IPS-NIHi11 (cell line): ENCODE measurements at regions not wholly inside any gene's neighbourhood (a gene's known extent, or its start where the extent isn't known, plus 50 kb on each side); places are given as distances from the start of the nearest gene placed in this dataset.
"Not testable (repeated sequence)": the region's sequence is repeated elsewhere in the genome, so short reads cannot be mapped to it uniquely, and the experiment has no call there.

Experiments used
- DNase-seq: peaks from one replicate; pipeline ENCODE4 v3.0.0; 2012; ENCODE audit warnings: mixed read lengths, low spot score

DNA sequence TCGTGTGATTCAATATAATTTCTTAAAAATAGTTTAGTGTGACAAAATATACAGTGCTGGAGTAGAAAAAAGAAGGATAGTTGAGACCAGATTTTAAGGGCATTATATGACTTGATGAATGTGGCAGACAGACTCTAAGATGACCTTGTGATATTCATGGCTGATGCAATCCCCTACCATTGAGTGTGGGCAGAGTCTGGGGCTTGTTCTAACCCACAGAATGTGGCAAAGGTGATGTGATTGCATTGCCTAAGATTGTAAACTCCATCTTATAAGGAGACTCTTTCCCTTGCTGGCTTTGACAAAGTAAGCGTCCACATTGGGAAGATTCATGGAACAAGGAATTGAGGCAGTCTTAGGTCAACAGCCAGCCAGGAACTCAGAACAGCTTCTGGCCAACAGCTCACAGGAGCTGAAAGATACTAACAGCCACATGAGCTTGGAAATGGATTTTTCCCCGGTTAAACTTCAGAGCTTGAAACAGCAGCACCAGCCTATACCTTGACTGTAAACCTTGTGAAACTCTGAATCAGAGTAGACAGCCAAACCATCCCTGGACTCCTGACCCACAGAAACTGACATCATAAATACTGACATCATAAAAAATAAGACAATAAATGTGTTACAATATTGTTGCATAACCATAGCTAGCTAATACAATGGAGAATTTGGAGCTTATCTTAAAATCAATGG is 864.5 kb downstream of the TTLL7 start:
- not testable (repeated sequence) for DNase-seq

GRCh38 chr1:83131692-83131955 is 867.3 kb downstream of the TTLL7 start:
- no peak for DNase-seq

DNA sequence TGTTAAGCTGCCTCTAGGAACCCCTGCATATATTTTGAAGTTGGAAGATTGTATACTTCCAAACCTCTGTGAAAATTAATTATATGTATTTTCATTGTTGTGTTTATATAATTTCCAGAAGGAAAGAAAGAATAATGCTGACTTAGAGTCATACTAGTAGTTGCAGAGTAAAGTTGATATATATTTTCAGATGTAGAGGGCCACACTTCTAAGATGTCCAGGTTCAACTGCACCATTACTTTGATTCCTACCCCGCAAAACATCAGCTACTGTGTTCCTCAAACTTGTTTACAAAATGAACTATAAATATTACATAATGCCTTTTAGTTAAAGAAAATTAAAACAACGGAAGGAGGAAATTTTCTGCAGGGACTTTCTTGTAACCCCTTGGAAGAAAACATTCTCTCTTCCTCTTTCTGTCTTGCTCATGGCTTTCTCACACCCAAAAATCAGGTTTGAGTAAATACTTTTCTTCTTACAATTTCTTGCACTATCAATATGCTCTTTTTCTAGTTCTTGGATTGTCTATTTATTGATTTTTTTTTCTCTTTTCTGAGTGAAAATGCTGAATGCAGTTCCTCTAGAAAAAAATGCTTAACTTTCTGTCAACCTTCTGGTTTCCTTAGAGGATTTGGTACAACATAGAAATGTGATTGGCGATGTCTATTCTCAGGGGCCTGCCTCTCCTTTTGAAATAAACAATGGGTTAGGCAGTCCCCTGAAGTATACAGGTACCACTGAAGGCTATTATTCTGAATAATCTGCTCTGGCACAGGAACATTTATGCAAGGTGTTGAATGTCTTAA is 867.8 kb downstream of the TTLL7 start:
- DNase-seq = no peak

DNA sequence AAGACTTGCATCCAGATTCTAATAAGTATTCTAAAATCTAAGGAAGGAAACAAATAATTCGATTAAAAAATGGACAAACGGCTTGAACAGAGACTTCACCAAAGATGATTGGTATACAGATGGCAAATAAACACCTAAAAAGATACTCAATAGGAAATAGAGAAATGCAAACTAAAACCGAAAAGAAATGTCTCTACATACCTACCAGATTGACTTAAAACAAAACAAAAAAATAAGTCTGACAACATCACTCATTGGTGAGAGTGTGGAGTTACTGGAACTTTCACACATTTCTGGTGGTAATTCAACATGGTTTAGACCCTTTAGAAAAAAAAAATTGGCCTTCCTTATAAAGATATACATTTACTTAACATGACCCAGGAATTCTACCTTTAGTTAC is 869.8 kb downstream of the TTLL7 start:
- no peak for DNase-seq

DNA sequence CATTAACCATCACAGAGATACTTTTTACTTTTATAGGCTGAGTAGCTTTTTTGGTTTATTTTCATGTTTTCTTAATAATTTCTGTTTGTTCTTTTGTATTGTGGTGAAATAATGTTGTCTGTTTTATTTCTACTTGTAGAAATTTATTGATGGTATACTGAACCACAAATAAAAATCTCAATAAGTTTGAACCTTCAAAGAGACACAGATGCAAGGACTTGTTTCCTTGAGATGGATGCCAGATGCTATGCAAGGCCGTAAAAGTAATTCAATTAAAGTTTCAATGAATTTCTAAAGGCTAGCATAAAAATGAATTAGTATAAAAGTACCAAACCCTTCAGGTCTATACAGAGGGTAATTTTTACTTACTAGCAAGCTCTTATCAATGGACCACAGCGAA is 873.5 kb downstream of the TTLL7 start:
- no peak for DNase-seq

DNA sequence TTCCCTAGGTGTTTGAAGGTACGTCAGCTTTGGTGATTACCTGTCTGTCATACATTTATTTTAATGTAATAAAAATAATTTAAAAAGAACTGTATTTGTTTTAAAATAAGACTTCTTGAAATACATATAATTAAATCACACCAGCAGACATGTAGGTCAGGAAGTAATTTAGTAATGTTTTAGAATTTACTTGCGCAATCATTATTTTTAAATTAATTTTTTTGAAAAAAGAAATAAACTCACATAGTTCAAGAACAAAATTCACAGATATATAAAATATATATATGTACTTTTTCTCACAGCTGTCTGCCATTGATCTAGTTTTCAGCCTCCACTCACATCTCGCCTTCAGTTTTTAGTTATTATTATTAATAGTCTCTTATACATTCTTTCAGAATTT is 875.9 kb downstream of the TTLL7 start:
- no peak for DNase-seq

DNA sequence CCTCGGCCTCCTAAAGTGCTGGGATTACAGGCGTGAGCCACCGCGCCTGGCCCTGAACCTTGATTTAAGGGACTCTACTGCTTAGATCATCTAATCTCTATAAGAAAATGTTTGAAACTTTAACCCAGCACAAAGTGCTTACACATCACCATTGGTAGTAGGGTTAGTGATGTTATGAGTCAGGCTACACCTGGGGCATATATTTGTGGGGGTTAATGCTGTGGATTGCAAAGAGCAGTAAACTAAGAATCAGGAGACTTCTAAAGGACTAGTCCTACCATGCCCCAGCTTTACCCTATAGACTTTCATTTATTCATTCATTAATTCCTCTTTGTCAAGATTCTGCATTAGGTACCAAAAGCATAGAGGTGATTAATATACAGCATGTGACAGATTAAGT is 880.5 kb downstream of the TTLL7 start:
- no peak for DNase-seq

GRCh38 chr1:83117030-83117429 is 881.9 kb downstream of the TTLL7 start:
- not testable (repeated sequence) for DNase-seq

GRCh38 chr1:83115785-83116184 is 883.1 kb downstream of the TTLL7 start:
- no peak for DNase-seq

DNA sequence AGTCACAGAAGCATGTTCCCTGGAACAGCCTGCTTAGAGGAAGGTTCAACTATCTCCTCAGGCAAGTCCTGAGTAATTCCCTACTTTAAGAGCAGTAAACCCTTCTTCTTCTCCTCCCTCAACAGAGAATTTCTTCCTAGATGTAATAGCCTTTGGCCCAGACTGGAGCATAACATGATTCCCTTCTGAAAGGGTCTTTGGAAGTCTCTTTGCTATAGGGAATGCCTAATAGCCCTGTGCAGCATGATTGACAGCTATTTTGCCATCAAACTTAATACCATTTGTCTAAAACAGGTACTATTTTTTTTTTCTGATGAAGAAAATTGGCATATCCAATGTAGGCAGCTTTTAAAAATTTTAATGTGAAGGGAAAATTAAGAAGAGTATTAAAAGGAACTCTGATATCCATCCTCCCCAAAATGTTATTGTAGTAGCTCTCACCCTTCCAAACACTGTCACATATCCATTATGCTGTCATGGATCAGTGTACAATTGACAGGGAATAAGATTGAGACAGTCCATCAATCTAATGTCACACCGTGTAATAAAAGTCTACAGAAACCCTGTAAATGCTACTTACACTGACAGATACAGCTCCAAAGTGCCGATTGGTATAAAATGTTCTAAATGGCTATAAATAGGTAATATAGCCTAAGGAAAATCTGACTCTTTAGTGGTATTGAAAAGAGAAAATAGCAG is 884.6 kb downstream of the TTLL7 start:
- no peak for DNase-seq

DNA sequence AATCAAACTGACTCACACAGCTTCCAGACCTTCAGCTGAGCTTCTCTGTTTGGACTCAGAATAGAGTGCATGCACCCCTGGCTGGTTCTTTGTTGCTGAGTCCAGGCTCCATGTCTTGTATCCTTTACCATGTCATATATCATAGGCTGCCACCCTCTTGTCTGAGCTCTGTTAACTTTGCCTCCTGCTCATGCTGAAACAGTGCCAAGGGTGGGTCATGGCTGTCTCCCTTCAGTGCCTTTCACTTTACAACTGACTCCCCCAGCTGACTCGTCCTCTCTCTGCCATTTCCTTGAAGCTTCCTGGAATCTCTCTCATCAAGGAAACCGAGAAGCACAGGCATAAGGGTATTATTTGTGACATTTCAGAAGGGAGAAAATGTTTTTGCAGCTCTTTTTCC is 885.3 kb downstream of the TTLL7 start:
- no peak for DNase-seq

- no peak for DNase-seq
These were observed 886.6 kb downstream of the TTLL7 start for GRCh38 chr1:83112248-83112885.

DNA sequence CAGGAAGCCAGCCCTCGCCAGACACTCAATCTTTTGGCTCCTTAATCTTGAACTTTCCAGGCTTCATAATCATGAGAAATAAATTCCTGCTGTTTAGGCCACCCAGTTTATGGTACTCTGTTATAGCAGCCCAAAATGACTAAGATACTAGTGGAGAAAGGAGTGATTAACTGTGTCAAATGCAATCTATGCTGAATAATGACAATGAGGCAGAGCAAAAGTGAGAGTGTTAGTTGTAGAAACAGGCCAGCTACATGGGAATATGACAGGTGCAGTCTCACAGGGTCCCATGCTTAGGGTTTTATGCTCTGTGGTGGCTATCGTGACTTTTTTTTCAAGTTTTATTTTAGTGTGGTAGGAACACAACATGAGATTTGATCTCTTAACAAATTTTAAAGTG is 888.8 kb downstream of the TTLL7 start:
- no peak for DNase-seq

DNA sequence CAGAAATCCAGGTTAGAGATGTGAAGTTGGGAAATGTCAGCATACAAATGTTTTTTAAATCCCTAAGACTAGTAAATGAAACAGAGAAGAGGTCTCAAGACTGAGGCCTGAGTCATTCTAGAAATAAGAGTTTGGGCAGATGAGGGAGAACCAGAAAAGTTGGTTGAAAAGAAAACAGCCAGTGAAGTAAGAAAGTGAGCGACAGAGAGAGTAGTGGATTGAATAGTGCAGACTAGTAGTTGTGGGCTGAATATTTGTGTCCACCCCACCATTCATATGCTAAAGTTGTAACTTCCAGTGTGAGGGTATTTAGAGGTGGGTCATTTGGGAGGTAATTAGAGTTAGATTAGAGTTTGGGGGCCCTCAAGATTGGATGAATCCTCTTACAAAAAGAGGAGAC is 889.2 kb downstream of the TTLL7 start:
- no peak for DNase-seq

GRCh38 chr1:83104558-83104957 is 894.4 kb downstream of the TTLL7 start:
- DNase-seq = no peak

GRCh38 chr1:83103341-83103740 is 895.6 kb downstream of the TTLL7 start:
- no peak for DNase-seq

DNA sequence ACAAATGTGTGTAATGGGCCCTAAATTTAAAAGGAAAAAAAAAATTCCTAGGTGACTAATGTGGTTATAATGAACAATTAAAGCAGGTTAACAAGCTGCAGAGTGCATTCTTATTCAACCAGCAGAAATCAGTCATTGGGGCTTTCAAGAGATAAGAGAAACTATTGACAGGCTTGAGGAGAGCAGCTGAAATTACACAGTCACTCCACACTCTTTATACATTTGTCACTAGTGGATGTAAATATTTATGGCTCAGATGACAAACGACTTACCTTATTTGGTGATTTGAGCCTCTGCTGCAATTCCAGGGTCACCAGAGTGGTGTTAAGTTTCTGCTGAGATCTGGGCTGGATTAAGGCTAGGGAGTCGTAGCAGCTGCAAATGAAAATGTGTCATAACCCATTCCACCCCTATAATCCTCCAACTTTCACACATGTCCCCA is 896.3 kb downstream of the TTLL7 start:
- peak; percentile 35 for DNase-seq

DNA sequence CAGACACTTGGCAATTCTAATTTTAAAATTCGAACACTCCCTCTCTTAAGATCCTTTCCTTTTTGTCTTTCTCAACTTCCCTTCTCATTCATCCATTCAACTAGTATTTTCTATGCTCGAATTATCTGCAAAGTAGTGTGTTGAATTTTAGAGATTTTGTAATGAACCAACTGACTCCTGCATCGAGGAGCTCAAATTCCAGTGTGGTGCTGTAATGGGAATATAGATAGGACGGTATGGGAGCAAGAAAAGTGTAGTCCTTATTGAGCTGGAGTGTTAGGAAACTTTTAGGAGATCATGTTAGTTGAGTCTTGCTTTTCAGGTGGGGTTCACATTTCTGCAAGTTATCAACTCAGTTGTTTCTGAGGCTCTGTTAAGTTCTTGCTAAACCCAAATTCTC is 897.5 kb downstream of the TTLL7 start:
- no peak for DNase-seq

DNA sequence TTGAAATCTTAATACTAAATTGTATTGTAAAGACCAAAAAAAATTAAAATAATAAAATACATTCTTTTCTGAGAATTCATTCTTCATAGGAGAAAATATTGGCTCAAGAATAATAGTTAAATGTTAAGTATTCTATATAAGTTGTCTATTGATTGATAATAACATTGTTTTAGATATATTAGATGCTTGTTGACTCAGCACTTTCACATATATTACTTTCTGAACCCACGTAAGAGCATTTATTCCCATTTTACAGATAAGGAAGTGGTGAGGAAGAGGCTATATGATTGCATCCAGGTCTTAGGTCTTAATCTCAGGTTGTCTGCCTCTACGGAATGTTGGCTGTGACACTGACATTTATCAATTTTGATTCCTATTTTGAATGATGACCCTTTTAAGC is 898.8 kb downstream of the TTLL7 start:
- DNase-seq = no peak

DNA sequence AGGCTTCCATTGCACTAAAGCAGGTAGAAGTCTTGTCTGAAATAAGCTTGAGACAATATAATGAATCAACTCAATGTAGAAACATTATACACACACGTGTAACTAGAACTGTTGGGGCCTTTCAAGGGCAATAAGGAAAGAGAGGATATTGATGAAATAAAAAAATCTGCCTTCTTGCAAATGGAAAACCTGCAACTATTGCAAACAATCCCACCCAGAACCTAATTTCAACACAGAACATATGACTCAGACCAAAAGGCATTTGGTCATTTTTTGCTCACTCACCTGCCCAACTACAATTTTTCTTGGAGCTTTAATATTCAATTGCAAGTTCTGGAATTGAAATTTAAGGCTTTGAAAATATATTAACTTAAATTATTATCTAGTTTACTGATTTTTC is 900.1 kb downstream of the TTLL7 start:
- no peak for DNase-seq

GRCh38 chr1:83098131-83098530 is 900.8 kb downstream of the TTLL7 start:
- DNase-seq = no peak

DNA sequence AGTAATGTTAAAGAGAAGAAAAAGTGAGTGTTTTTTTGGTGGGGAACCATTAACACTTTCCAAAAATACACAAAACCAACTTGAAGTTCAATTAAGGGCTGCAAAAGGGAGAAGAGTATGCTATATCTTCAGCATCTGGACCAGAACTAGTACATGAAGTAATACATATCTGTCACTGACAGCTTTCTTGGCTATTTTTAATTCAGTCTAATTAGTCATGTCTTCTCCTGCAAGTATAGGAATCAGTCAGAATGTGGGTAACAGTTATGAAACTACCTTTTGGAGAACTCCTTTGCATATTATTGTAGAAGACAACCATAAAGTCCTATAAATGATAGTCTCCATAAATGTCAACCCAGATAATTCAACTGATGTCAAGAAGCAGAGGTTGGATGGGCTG is 901.2 kb downstream of the TTLL7 start:
- no peak for DNase-seq

GRCh38 chr1:83095570-83095969 is 903.4 kb downstream of the TTLL7 start:
- no peak for DNase-seq
